ENCODE measurements at regions not wholly inside any gene's neighbourhood (a gene's known extent, or its start where the extent isn't known, plus 50 kb on each side); places are given as distances from the start of the nearest gene placed in this dataset.

GRCh38 chr4:159516556-159517140 lies 413.8 kb downstream of the RAPGEF2 start:
- TF ChIP-seq CTCF (IDR thresholded peaks at IDR 0.05; ENCODE audit: unreplicated experiment): no peak
- H3K27ac Mint-ChIP-seq: no peak overlapping the region

GRCh38 chr4:159520074-159520473 lies 417.2 kb downstream of the RAPGEF2 start:
- Mint-ChIP-seq H3K27me3 (no peaks in the 10 kb centered on the region), H3K4me3 (ENCODE audit: low read depth) (no peak overlapping the region), H3K36me3 (ENCODE audit: insufficient read depth) (peaks cover 2% of the 10 kb centered on the region), H3K4me1 (ENCODE audit: low read depth) (peaks cover 4% of the 10 kb centered on the region), H3K27ac (no peak overlapping the region), H3K9me3 (ENCODE audit: low read depth) (peaks cover 7% of the 10 kb centered on the region)
- no peak for DNase-seq (ENCODE audit: low spot score, unreplicated experiment)
- no peak for TF ChIP-seq CTCF (IDR thresholded peaks at IDR 0.05; ENCODE audit: unreplicated experiment)

More at GRCh38 chr4:159516556-159517140, 413.8 kb downstream of the RAPGEF2 start:
- Mint-ChIP-seq H3K9me3 (ENCODE audit: low read depth) (peaks cover 7% of the 10 kb centered on the region), H3K4me3 (ENCODE audit: low read depth) (no peak overlapping the region), H3K27me3 (no peaks in the 10 kb centered on the region), H3K4me1 (ENCODE audit: low read depth) (peaks cover 4% of the 10 kb centered on the region), H3K36me3 (ENCODE audit: insufficient read depth) (no peaks in the 10 kb centered on the region)
- DNase-seq (ENCODE audit: low spot score, unreplicated experiment): no peak

GRCh38 chr4:159526172-159526571 lies 423.3 kb downstream of the RAPGEF2 start:
- Mint-ChIP-seq H3K4me1 (ENCODE audit: low read depth) (no peaks in the 10 kb centered on the region), H3K9me3 (ENCODE audit: low read depth) (peaks cover 4% of the 10 kb centered on the region), H3K4me3 (ENCODE audit: low read depth) (no peak overlapping the region), H3K27ac (no peak overlapping the region), H3K36me3 (ENCODE audit: insufficient read depth) (peaks cover 2% of the 10 kb centered on the region), H3K27me3 (no peaks in the 10 kb centered on the region)
- no peak for DNase-seq (ENCODE audit: low spot score, unreplicated experiment)
- TF ChIP-seq CTCF (IDR thresholded peaks at IDR 0.05; ENCODE audit: unreplicated experiment): no peak

GRCh38 chr4:159534655-159535054 lies 431.8 kb downstream of the RAPGEF2 start:
- H3K4me1 Mint-ChIP-seq (ENCODE audit: low read depth): no peaks in the 10 kb centered on the region
- no peak overlapping the region for H3K27ac Mint-ChIP-seq
- no peak overlapping the region for H3K4me3 Mint-ChIP-seq (ENCODE audit: low read depth)
- TF ChIP-seq CTCF (IDR thresholded peaks at IDR 0.05; ENCODE audit: unreplicated experiment): no peak
- peaks cover 22% of the 10 kb centered on the region for H3K9me3 Mint-ChIP-seq (ENCODE audit: low read depth)
- peaks cover 5% of the 10 kb centered on the region for H3K36me3 Mint-ChIP-seq (ENCODE audit: insufficient read depth)
- H3K27me3 Mint-ChIP-seq: no peaks in the 10 kb centered on the region
- DNase-seq (ENCODE audit: low spot score, unreplicated experiment): no peak

GRCh38 chr4:159538556-159538955 lies 435.7 kb downstream of the RAPGEF2 start:
- no peak overlapping the region for H3K4me3 Mint-ChIP-seq (ENCODE audit: low read depth)
- no peak for DNase-seq (ENCODE audit: low spot score, unreplicated experiment)
- peaks cover 5% of the 10 kb centered on the region for H3K36me3 Mint-ChIP-seq (ENCODE audit: insufficient read depth)

More at GRCh38 chr4:159538556-159538955, 435.7 kb downstream of the RAPGEF2 start:
- Mint-ChIP-seq H3K9me3 (ENCODE audit: low read depth) (peaks cover 22% of the 10 kb centered on the region), H3K4me1 (ENCODE audit: low read depth) (peaks cover 9% of the 10 kb centered on the region), H3K27ac (no peak overlapping the region), H3K27me3 (no peaks in the 10 kb centered on the region)
- no peak for TF ChIP-seq CTCF (IDR thresholded peaks at IDR 0.05; ENCODE audit: unreplicated experiment)

All from progenitor cell of endocrine pancreas (in vitro differentiated cells).